DMS53 treated with DMSO at 0.1 percent for 48 hours (cell line): ENCODE measurements at regions not wholly inside any gene's neighbourhood (a gene's known extent, or its start where the extent isn't known, plus 50 kb on each side); places are given as distances from the start of the nearest gene placed in this dataset.

Experiments used
- DNase-seq: peaks from one replicate; lab custom pipeline; 2025; ENCODE audit not compliant: unreplicated experiment; lab: John Stamatoyannopoulos, UW

DNA sequence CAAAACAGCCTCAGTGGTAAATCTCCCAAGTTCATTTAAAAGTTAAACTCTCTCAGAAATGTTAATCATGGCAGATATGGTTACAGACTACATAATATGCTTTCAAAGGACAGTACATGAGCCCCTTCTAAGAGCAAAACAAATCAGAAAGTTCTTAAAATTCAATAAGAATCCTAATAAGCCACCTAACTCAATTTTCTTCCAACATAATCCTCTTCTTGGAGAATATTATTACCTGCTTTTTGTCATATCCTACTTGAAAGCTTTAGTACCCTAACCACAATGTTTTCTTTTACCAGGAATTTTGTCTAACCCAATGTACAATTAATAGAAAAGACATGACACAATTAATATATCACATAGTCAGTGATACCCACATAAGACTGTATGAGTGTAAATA, 236.5 kb upstream of the ATP2B1 start:
- DNase-seq, result no peak

DNA sequence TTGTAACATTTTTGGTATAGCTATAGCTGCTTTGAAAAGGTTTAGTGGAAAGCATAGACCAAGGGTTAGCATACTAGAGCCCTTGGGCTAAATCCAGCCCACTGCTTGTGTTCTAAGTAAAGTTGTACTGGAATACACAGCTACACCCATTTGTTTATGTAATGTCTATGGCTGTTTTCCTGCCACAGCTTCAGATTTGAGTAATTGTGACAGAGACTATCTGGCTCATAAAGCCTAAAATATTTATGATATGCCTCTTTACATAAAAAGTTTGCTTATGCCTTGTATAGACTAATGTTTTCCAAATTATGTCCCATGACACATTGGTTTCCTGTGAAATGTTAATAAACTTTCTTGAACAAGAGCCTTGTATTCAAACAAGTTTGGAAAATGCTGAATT, 234.8 kb upstream of the ATP2B1 start:
- DNase-seq, result no peak

GRCh38 chr12:89941436-89941835, 232.8 kb upstream of the ATP2B1 start:
- no peak for DNase-seq

- no peak for DNase-seq
Measured at GRCh38 chr12:89939522-89940215, 231.0 kb upstream of the ATP2B1 start.

DNA sequence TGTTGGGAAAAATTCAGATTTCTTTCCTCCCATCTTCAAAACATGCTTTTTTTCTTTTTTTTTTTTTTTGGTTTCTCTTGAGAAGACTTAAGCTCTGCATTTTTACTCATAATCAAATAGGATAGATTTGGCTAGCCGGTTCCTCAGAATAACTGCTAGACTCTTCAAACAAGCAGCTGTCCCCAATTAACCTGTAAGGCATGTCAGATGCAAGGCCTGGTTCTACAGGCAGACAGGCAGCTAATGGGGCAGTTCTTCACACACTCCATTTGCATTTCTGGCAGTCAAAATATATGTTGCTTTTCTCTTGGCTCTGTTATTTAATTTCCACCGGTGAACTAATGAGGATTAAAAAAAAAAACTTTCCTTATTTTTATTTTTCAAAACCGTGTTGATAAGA, 228.0 kb upstream of the ATP2B1 start:
- no peak for DNase-seq

DNA sequence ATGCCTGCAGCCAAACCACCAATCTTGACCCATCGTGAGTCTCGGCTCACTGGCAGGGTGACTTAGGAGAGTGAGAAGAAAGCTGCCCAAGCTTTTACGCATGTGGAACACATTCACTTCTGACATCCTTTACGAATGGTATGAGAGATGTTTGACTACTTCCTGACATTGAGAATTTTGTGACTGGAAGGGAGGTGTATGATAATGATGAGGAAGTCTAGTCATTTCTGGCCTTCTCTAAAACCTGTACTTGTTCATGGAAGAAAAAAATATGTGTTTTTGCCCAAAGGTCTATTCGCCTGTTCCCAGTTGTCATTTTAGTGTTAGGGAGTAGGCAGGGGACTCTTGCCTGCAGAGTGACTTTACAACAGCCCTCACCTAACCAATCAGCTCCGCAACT, 227.2 kb upstream of the ATP2B1 start:
- DNase-seq, result no peak

DNA sequence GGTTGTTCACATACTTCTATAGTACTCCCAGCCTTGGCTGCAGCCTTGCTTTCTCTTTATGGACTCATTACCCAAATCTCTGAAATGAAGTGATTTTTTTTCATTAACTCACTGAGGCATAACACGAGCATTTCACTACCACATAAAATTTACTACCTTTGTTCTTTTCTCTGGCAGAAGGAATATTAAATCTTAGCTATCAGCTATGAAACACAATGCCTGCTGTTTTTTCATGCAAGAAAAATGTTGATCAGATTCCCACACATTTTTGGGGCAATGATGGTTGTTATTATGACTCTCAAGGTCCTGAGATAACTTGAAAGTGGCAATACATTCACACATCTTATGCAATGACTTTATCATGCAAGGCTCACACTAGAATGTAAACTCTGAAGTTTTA, 225.3 kb upstream of the ATP2B1 start:
- no peak for DNase-seq

DNA sequence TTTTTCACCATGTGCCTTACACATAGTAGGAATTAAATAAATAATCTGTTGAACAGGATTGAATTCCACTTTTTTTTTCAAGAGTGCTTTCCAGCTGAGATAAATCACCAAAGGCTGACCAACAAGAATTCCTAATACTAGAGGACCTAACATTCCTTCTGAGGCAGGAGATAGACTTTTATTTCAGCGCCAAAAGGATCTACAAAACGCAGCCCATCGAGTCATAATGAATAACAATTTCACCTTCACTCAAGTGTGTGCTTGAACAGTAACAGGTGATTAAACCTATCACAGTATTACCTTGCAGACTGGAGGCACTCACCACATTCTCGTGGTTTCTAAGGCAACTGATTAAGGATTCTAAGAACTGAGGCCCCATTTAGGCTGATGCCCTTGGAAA, 224.3 kb upstream of the ATP2B1 start:
- DNase-seq, result no peak

- no peak for DNase-seq
Measured at GRCh38 chr12:89928467-89928866, 219.8 kb upstream of the ATP2B1 start.

DNA sequence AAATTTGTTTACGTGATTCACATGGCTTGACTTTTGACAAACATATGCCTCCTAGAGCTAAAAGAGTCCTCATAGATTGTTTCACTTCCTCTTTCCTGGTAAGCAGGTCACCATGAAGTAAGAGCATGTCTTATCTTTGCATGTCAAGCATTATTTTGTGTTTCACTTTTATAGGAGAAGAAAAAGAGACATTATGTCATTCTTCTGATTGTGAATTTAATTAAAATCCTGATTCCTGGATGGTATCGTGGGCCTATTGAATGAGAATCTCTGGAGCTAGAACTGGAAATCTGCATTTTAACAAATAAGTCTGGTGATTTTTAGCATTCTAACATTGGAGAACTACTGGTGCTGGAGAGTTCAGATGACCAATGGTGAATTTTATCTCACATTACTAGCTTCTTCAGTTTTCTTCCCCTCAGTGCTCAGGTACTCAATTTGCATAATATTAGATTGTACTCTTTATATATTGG, 218.6 kb upstream of the ATP2B1 start:
- DNase-seq, result no peak

DNA sequence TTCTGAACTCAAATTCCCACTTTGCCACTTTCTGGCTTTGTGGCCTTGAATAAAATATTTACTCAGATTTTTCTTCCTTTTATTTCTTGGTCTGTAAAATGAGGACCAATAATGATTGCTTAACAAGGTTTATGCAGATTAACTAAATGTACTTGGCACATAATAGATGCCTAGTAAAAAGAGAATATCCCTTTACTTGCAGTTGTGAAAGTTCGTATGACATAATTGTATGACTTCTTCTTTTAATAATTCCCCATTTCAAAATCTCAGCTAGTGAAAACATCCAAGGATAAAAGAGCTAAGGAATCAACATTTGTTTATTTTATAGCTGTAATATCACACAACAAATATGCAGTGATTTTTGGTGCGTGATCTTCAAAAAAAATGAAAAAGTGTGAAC, 215.6 kb upstream of the ATP2B1 start:
- no peak for DNase-seq

DNA sequence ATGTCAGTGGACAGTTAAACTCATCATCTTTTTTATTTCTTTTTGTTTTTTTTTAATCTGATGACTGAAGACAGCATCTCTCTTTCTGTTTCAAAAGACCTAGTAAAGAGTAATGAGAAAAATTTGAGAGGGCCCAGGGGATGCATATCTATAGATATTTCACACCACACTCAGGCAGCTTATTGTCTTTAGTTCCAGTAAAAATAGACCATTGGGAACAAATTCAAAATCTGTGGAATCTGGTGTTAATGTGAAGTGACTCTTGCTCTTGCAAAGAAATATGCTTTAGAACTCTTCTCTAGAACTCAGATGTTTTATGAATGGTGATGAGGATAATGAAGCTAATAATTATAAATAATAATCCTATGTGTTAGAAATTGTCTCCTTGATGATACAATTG, 214.5 kb upstream of the ATP2B1 start:
- DNase-seq, result no peak

DNA sequence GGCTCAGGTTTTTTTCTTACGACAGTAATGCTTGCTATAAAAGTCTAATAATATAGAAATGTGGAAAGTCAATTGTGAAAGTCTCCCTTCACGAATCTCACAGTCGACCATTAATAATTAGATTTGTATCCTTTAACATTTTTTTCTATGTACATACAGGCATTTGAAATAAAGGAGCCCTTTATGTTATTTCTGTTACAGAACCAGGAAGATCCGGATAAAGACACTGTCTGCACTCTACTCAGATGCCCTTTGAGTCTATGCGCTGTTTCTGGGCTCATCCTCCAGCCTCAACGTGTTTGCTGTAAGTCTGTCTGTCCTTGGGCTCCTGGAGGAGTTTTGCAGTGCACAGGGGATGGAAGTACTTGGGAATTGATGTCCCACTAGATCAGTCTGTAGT, 212.2 kb upstream of the ATP2B1 start:
- no peak for DNase-seq

DNA sequence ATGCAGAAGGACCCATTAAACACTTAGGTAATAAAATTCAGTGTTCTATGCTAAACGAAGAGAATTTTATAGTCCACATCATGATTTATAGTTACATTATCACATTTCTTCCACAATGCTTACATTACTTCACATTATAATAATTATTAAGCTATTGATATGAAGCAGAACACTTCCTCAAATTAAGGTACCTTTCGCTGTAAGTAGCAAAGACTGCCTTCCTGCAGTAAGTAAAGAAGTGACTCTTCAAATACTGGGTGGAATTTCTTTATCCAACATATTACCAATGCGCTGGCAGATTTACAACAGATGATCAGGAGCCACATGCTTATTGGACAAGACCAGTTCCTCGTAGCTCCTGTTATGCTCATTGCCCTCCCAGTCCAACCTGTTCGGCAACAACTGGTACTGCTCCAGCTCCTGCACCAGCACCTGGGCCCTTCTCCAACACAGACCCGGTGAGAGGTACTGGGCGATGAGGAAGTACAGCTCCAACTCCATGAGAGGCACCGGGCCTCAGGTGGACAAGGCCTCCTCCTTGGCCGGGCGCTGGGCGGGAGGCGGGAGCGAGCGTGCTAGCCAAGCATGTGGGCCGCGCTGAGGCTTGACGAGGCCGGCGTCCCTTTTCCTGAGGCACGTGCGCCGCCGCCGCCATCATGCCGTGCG, 210.7 kb upstream of the ATP2B1 start:
- DNase-seq, result peak; percentile 100

- DNase-seq, result peak; percentile 92
Measured at GRCh38 chr12:89918172-89918846, 209.7 kb upstream of the ATP2B1 start.

DNA sequence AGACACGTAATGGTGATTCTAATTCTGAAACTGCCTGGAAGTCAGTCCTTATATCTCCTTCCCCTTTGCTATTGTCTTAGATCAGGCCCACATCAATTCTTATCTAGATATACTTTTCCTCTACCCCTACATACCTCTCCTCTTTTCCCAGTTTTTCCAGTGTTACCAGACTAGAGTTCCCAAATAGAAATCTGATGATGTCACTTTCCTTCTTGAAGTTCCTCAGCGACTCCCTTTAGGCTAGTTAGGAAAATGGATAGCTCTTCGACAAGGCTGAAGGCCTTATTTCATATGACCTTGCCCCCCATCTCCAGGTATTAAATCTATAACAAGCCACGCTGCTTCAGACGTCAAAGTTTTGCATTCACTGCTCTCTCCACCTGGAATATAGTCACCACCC, 201.1 kb upstream of the ATP2B1 start:
- no peak for DNase-seq

GRCh38 chr12:89907659-89908058, 199.0 kb upstream of the ATP2B1 start:
- DNase-seq, result no peak

DNA sequence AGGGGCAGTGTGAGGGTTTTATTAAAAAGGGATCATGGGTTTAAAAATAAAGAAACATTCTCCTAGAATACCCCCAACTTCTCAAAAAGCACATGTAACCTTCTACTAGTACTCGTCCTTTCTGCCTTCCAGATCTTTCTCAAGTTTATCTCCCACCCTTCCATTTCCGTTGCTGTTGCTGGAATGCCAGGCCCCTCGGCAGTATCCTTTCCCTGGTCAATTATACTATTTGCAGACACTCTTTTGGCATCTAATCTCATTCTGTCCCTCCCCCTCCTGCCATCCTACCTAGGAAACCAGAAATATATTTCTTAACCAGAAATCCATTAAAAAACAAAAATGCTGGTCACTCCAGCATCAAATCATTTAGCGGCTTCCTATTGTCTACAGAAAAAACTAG, 198.2 kb upstream of the ATP2B1 start:
- no peak for DNase-seq

GRCh38 chr12:89906178-89906577, 197.5 kb upstream of the ATP2B1 start:
- no peak for DNase-seq

- no peak for DNase-seq
Measured at GRCh38 chr12:89901906-89902642, 193.4 kb upstream of the ATP2B1 start.

DNA sequence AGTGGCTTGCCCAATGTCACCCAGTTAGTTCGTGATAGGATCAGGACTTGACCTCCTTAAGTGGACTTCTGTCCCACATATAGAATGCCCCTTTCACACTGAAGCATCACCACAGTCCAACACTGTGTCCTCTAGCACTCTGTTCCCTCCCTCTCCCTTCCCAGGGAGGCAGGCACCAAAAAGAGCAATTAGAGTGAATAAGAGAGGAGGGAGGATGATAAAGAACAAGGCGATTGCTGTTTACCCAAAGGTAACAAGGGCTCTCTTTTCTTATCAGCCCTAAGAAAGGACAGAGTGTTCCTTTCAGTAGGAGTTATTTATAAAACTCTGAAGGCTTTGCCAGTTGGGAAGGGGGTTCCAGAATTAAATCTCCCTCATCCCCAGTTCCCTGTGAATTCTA, 192.7 kb upstream of the ATP2B1 start:
- no peak for DNase-seq

- no peak for DNase-seq
Measured at GRCh38 chr12:89899651-89900050, 191.0 kb upstream of the ATP2B1 start.
